Loucy (cell line): ENCODE measurements at regions not wholly inside any gene's neighbourhood (a gene's known extent, or its start where the extent isn't known, plus 50 kb on each side); places are given as distances from the start of the nearest gene placed in this dataset.

Experiments used
- H2AFZ ChIP-seq: fragments of 200-600 bp; sonication (generic); 2 replicates; pipeline ENCODE4 v1.6.0; 2016; ENCODE audit warnings: antibody characterized with exemption, mild to moderate bottlenecking, low read length, moderate library complexity
- H3F3A ChIP-seq: fragments of 200-600 bp; 2 replicates; pipeline ENCODE4 v1.6.0; 2016; ENCODE audit warnings: antibody characterized with exemption, low read depth, mild to moderate bottlenecking
- H3K27me3 ChIP-seq: fragments of 200-600 bp; sonication (generic); 2 replicates; pipeline ENCODE4 v1.6.1; 2014; ENCODE audit warnings: low read length, mild to moderate bottlenecking; ENCODE audit not compliant: insufficient read depth, poor library complexity, severe bottlenecking
- H3K36me3 ChIP-seq: fragments of 200-600 bp; sonication (generic); 2 replicates; pipeline ENCODE4 v1.6.1; 2016; ENCODE audit warnings: low read length; ENCODE audit not compliant: insufficient read depth
- H3K4me1 ChIP-seq: fragments of 200-600 bp; sonication (generic); 2 replicates; pipeline ENCODE4 v1.5.1; 2014; ENCODE audit warnings: low read length, mild to moderate bottlenecking; ENCODE audit not compliant: insufficient read depth, poor library complexity, severe bottlenecking
- H3K4me2 ChIP-seq: fragments of 200-600 bp; sonication (generic); 2 replicates; pipeline ENCODE4 v1.6.0; 2014; ENCODE audit warnings: antibody characterized with exemption, low read length, low read depth, mild to moderate bottlenecking; ENCODE audit not compliant: poor library complexity, severe bottlenecking
- H3K4me3 ChIP-seq: fragments of 200-600 bp; sonication (generic); 2 replicates; pipeline ENCODE4 v1.5.1; 2014; ENCODE audit warnings: low read length, mild to moderate bottlenecking, mixed read lengths; ENCODE audit not compliant: poor library complexity, severe bottlenecking
- H3K79me2 ChIP-seq: fragments of 200-600 bp; sonication (generic); 2 replicates; pipeline ENCODE4 v1.6.1; 2014; ENCODE audit warnings: low read length; ENCODE audit not compliant: insufficient read depth
- H3K9ac ChIP-seq: fragments of 200-600 bp; sonication (generic); 2 replicates; pipeline ENCODE4 v1.6.0; 2014; ENCODE audit warnings: mild to moderate bottlenecking, low read depth, low read length, moderate library complexity; ENCODE audit not compliant: poor library complexity, severe bottlenecking
- H3K9me2 ChIP-seq: fragments of 200-600 bp; sonication (generic); replicated peaks from 2 replicates; pipeline ENCODE4 v1.6.1; 2016; ENCODE audit warnings: low read depth, low read length, mixed read lengths
- H3K9me3 ChIP-seq: fragments of 200-600 bp; sonication (generic); 2 replicates; pipeline ENCODE4 v1.6.1; 2014; ENCODE audit warnings: mild to moderate bottlenecking, antibody characterized with exemption, low read length, low read depth; ENCODE audit not compliant: insufficient read depth
- H4K20me1 ChIP-seq: fragments of 200-600 bp; sonication (generic); 2 replicates; pipeline ENCODE4 v1.6.0; 2014; ENCODE audit warnings: antibody characterized with exemption, low read length, mild to moderate bottlenecking; ENCODE audit not compliant: insufficient read depth, poor library complexity, severe bottlenecking
- CTCF ChIP-seq: fragments of 200-600 bp; sonication (generic); conservative IDR thresholded peaks from 2 replicates; pipeline ENCODE4 v1.5.1; 2014; ENCODE audit warnings: mild to moderate bottlenecking, antibody characterized with exemption, low read length
- EZH2phosphoT487 ChIP-seq: fragments of 200-600 bp; IDR thresholded peaks from 2 replicates; pipeline ENCODE4 v1.6.1; 2018; ENCODE audit warnings: antibody characterized with exemption, mild to moderate bottlenecking, moderate library complexity, borderline replicate concordance

GRCh38 chr22:44382116-44383038 is 69.6 kb upstream of the SHISAL1 start:
- TF ChIP-seq EZH2phosphoT487 = no peak
- TF ChIP-seq CTCF = no peak
- 0 out of 2 replicates have a peak, but pooled peaks cover 4% of the 10 kb centered on the region for H3K9me3 ChIP-seq
- no peaks in the 10 kb centered on the region for H3K79me2 ChIP-seq
- no peak overlapping the region for H2AFZ ChIP-seq
- H3K4me2 ChIP-seq = no peak overlapping the region
- H3K4me1 ChIP-seq = no peaks in the 10 kb centered on the region
- H3K9ac ChIP-seq = no peak overlapping the region
- no peak overlapping the region for H3K4me3 ChIP-seq
- no peaks in the 10 kb centered on the region for H3K9me2 ChIP-seq
- no peaks in the 10 kb centered on the region for H3F3A ChIP-seq
- no peaks in the 10 kb centered on the region for H3K36me3 ChIP-seq
- no peaks in the 10 kb centered on the region for H3K27me3 ChIP-seq
- H4K20me1 ChIP-seq = no peaks in the 10 kb centered on the region

- Histone ChIP-seq H3F3A (no peaks in the 10 kb centered on the region), H3K27me3 (no peaks in the 10 kb centered on the region), H3K36me3 (no peaks in the 10 kb centered on the region), H3K9me3 (0 out of 2 replicates have a peak, but pooled peaks cover 4% of the 10 kb centered on the region), H3K4me1 (no peaks in the 10 kb centered on the region), H3K9ac (no peak overlapping the region), H2AFZ (no peak overlapping the region), H3K4me3 (no peak overlapping the region), H3K4me2 (no peak overlapping the region), H3K9me2 (no peaks in the 10 kb centered on the region), H3K79me2 (no peaks in the 10 kb centered on the region), H4K20me1 (no peaks in the 10 kb centered on the region)
- TF ChIP-seq CTCF (no peak), EZH2phosphoT487 (no peak)
Observed at GRCh38 chr22:44381761-44382115, 69.0 kb upstream of the SHISAL1 start.

- no peaks in the 10 kb centered on the region for H3K36me3 ChIP-seq
- no peak overlapping the region for H2AFZ ChIP-seq
- H3K9ac ChIP-seq = no peak overlapping the region
- H3K27me3 ChIP-seq = no peaks in the 10 kb centered on the region
- no peaks in the 10 kb centered on the region for H3K79me2 ChIP-seq
- H3K9me2 ChIP-seq = no peaks in the 10 kb centered on the region
- H3K4me2 ChIP-seq = no peak overlapping the region
- 0 out of 2 replicates have a peak, but pooled peaks cover 4% of the 10 kb centered on the region for H3K9me3 ChIP-seq
- H3K4me3 ChIP-seq = no peak overlapping the region
- H3F3A ChIP-seq = no peaks in the 10 kb centered on the region
- H4K20me1 ChIP-seq = no peaks in the 10 kb centered on the region
- H3K4me1 ChIP-seq = no peaks in the 10 kb centered on the region
- no peak for TF ChIP-seq CTCF
- TF ChIP-seq EZH2phosphoT487 = no peak
Observed at GRCh38 chr22:44380756-44381486, 68.2 kb upstream of the SHISAL1 start.
